ENCODE measurements at regions not wholly inside any gene's neighbourhood (a gene's known extent, or its start where the extent isn't known, plus 50 kb on each side); places are given as distances from the start of the nearest gene placed in this dataset.

- TF ChIP-seq EGR1 (IDR thresholded peaks at IDR 0.05): no peak
- no peak for TF ChIP-seq USF1 (IDR thresholded peaks at IDR 0.05)
- TF ChIP-seq TCF12 (IDR thresholded peaks at IDR 0.05; ENCODE audit: low read depth): no peak
- TF ChIP-seq TEAD4 (IDR thresholded peaks at IDR 0.05): no peak
- TF ChIP-seq FOXM1 (IDR thresholded peaks at IDR 0.05; ENCODE audit: borderline replicate concordance, low read depth): no peak
- TF ChIP-seq MAX (IDR thresholded peaks at IDR 0.05): no peak
- TF ChIP-seq REST (IDR thresholded peaks at IDR 0.05; ENCODE audit: low read depth): no peak
- no peak for TF ChIP-seq YY1 (IDR thresholded peaks at IDR 0.05; ENCODE audit: low read depth)
- TF ChIP-seq CREB1 (IDR thresholded peaks at IDR 0.05; ENCODE audit: low read depth): no peak
- no peak for TF ChIP-seq RAD21 (IDR thresholded peaks at IDR 0.05; ENCODE audit: low read depth)
- TF ChIP-seq EP300 (IDR thresholded peaks at IDR 0.05; ENCODE audit: borderline replicate concordance): no peak
- TF ChIP-seq ZBTB7A (IDR thresholded peaks at IDR 0.05; ENCODE audit: low read depth): no peak
- TF ChIP-seq TAF1 (IDR thresholded peaks at IDR 0.05; ENCODE audit: low read depth): no peak
- no peak for TF ChIP-seq NFIC (IDR thresholded peaks at IDR 0.05)
Measured at GRCh38 chr13:106172176-106172905, 363.1 kb downstream of the EFNB2 start.

- TF ChIP-seq TAF1 (IDR thresholded peaks at IDR 0.05; ENCODE audit: low read depth) (no peak), REST (IDR thresholded peaks at IDR 0.05; ENCODE audit: low read depth) (no peak), CREB1 (IDR thresholded peaks at IDR 0.05; ENCODE audit: low read depth) (no peak), CEBPB (IDR thresholded peaks at IDR 0.05) (no peak), MAX (IDR thresholded peaks at IDR 0.05) (no peak), YY1 (IDR thresholded peaks at IDR 0.05; ENCODE audit: low read depth) (no peak), TCF12 (IDR thresholded peaks at IDR 0.05; ENCODE audit: low read depth) (no peak), NFIC (IDR thresholded peaks at IDR 0.05) (no peak)
Measured at GRCh38 chr13:106163426-106163825, 372.0 kb downstream of the EFNB2 start.

- TF ChIP-seq USF1 (IDR thresholded peaks at IDR 0.05): no peak
- TF ChIP-seq TEAD4 (IDR thresholded peaks at IDR 0.05): no peak
- no peak for TF ChIP-seq FOXM1 (IDR thresholded peaks at IDR 0.05; ENCODE audit: borderline replicate concordance, low read depth)
- TF ChIP-seq EP300 (IDR thresholded peaks at IDR 0.05; ENCODE audit: borderline replicate concordance): no peak
- TF ChIP-seq MAX (IDR thresholded peaks at IDR 0.05): no peak
- TF ChIP-seq CEBPB (IDR thresholded peaks at IDR 0.05): no peak
- TF ChIP-seq ZBTB7A (IDR thresholded peaks at IDR 0.05; ENCODE audit: low read depth): no peak
- no peak for TF ChIP-seq RAD21 (IDR thresholded peaks at IDR 0.05; ENCODE audit: low read depth)
- no peak for TF ChIP-seq CREB1 (IDR thresholded peaks at IDR 0.05; ENCODE audit: low read depth)
- no peak for TF ChIP-seq EGR1 (IDR thresholded peaks at IDR 0.05)
- TF ChIP-seq REST (IDR thresholded peaks at IDR 0.05; ENCODE audit: low read depth): no peak
- TF ChIP-seq TAF1 (IDR thresholded peaks at IDR 0.05; ENCODE audit: low read depth): no peak
- no peak for TF ChIP-seq NFIC (IDR thresholded peaks at IDR 0.05)
Measured at GRCh38 chr13:106161146-106161545, 374.3 kb downstream of the EFNB2 start.
